Gastroesophageal sphincter (tissue), 3 donors: ENCODE measurements at regions not wholly inside any gene's neighbourhood (a gene's known extent, or its start where the extent isn't known, plus 50 kb on each side); places are given as distances from the start of the nearest gene placed in this dataset.

ENCODE experiments used
- EP300 ChIP-seq: sonication (generic); formaldehyde crosslinking; IDR thresholded peaks from one replicate; pipeline ENCODE4 v1.6.1; 2017; ENCODE audit warnings: antibody characterized with exemption, mild to moderate bottlenecking
- POLR2A ChIP-seq, 2 donors: fragments of 450-650 bp; IDR thresholded peaks; one replicate each; pipeline ENCODE4 v1.6.1; 2017; ENCODE audit warnings: antibody characterized with exemption in 2 of 2, mild to moderate bottlenecking in 2 of 2, moderate library complexity in 1 of 2
- POLR2AphosphoS5 ChIP-seq: sonication (generic); formaldehyde crosslinking; IDR thresholded peaks from one replicate; pipeline ENCODE4 v1.6.1; 2017; ENCODE audit warnings: antibody characterized with exemption
- TF ChIP-seq, protein P1 (sequence below), 4 experiments: fragments of 200-600 bp in 2 of 4; fragments of 450-650 bp in 2 of 4; sonication (generic) in 1 of 4; IDR thresholded peaks; one replicate each; pipeline ENCODE4 v1.5.1; 2017 to 2019; ENCODE audit warnings: antibody characterized with exemption in 4 of 4, mild to moderate bottlenecking in 2 of 4, moderate library complexity in 2 of 4

DNA sequence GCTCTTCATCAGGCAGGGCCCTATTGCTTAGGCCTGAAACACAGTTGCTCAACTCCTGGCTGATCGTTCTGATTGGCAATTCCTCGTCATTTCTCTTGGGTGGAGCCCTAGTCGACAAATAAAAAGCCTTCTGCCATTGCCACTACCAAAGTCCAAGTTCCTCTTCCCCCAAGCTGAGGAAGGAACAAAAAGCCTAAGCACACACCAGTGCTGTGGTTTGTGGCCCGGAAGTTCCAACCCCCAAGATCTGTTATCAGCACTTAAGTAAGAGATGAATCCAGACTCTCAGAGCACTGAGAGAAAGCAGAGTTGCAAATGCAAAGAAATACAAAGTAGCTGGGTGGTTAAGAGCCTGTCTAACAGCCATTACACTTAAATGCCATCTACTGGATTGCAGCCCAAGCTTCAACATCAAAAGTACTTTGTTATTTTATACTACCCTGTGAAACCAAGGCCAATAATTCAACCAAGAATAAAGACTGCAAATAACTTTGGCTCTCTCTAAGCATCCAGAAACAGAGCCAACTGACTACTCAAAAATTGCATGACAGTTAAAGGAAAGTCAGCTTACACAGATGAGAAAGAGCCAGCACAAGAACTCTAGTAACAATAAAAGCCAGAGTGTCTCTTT is 1024.0 kb downstream of the GRIK2 start:
- TF ChIP-seq, protein P1, sequence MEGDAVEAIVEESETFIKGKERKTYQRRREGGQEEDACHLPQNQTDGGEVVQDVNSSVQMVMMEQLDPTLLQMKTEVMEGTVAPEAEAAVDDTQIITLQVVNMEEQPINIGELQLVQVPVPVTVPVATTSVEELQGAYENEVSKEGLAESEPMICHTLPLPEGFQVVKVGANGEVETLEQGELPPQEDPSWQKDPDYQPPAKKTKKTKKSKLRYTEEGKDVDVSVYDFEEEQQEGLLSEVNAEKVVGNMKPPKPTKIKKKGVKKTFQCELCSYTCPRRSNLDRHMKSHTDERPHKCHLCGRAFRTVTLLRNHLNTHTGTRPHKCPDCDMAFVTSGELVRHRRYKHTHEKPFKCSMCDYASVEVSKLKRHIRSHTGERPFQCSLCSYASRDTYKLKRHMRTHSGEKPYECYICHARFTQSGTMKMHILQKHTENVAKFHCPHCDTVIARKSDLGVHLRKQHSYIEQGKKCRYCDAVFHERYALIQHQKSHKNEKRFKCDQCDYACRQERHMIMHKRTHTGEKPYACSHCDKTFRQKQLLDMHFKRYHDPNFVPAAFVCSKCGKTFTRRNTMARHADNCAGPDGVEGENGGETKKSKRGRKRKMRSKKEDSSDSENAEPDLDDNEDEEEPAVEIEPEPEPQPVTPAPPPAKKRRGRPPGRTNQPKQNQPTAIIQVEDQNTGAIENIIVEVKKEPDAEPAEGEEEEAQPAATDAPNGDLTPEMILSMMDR (IDR thresholded peaks at IDR 0.05), result no peak
- TF ChIP-seq EP300 (no peak), POLR2A (IDR thresholded peaks at IDR 0.05) (no peak), POLR2AphosphoS5 (no peak)
